GM12873 (cell line): ENCODE measurements at regions not wholly inside any gene's neighbourhood (a gene's known extent, or its start where the extent isn't known, plus 50 kb on each side); places are given as distances from the start of the nearest gene placed in this dataset.

Source experiments
- TF ChIP-seq, protein P1 (sequence below): IDR thresholded peaks from 2 replicates; pipeline ENCODE4 v1.5.1; 2012; ENCODE audit warnings: low read depth, mild to moderate bottlenecking, moderate library complexity, low read length, control low read depth; ENCODE audit not compliant: insufficient read depth; ENCODE audit errors: missing control alignments

DNA sequence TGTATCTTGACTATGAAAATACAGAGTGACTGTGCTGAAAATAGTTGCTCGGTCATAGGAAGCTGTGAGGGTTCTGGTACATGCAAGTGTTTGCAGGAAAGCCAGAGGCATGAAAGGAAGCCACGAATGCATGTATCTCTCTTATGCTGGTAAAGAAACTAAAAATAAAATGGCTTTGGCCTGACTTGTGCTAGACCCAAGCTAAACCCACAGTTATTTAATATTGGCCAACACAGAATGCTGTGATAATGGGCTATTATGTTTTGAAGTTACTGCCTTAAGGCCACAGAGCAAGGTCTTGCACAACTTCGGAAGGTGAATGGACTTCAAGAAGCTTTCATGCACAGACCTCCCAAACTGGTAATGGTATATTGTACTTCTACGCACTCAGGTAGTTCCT, 518.2 kb upstream of the HTR2A start:
- TF ChIP-seq, protein P1, sequence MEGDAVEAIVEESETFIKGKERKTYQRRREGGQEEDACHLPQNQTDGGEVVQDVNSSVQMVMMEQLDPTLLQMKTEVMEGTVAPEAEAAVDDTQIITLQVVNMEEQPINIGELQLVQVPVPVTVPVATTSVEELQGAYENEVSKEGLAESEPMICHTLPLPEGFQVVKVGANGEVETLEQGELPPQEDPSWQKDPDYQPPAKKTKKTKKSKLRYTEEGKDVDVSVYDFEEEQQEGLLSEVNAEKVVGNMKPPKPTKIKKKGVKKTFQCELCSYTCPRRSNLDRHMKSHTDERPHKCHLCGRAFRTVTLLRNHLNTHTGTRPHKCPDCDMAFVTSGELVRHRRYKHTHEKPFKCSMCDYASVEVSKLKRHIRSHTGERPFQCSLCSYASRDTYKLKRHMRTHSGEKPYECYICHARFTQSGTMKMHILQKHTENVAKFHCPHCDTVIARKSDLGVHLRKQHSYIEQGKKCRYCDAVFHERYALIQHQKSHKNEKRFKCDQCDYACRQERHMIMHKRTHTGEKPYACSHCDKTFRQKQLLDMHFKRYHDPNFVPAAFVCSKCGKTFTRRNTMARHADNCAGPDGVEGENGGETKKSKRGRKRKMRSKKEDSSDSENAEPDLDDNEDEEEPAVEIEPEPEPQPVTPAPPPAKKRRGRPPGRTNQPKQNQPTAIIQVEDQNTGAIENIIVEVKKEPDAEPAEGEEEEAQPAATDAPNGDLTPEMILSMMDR: no peak

DNA sequence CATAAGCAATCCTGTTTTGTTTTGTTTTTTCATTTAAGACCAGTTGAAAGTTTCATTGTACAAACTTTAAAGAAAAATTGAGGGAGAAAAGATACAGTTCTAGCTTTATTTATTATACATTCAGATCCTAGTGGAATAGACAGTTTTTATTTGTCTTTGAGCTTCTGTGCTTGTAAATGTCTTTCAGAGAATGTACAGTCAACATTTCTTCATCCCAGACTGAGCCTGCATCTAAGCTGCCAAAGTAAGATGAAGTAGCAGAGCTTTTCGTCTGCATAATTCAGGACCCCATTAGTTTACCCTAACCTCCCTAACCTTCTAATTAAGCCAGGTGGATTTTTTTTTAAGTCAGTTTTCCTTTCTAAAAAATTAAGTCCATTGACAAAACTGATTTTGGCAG, 516.7 kb upstream of the HTR2A start:
- TF ChIP-seq, protein P1: no peak

DNA sequence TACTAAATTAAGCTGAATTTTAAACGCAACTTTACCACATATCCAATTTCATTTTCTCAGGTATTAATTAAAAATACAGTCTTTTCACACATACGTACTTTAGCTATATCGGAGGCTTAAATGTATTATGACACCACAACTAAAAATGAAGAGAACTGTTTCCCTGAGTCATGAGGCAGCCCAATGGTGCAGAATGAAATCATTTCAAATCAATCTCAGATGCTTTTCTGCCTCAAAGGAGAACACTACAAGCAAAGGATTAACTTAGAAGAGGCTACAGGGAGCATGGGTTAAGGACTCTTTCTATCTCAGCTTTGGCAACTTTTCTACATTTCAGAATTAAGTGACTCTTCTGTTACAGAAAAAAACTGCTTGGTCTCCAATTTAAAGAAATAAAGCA, 516.3 kb upstream of the HTR2A start:
- TF ChIP-seq, protein P1: no peak

DNA sequence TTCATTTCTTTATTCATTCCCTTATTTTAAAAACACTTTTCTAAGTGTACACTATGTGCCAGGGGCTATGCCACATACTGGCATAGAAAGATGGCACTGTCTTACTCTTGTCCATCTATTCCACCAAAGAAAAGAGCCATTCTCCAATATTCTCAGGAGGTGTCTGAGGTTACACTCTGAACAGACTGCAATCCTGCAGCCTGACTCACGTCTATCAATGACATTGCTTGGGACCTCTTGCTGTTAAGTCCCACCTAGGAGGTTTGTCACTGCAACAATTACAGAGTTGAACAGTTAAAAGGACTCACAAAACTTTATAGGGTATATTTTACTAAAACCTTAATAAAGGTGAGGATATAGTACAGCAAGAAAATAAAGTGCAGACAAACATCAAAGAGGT, 512.9 kb upstream of the HTR2A start:
- TF ChIP-seq, protein P1: no peak

DNA sequence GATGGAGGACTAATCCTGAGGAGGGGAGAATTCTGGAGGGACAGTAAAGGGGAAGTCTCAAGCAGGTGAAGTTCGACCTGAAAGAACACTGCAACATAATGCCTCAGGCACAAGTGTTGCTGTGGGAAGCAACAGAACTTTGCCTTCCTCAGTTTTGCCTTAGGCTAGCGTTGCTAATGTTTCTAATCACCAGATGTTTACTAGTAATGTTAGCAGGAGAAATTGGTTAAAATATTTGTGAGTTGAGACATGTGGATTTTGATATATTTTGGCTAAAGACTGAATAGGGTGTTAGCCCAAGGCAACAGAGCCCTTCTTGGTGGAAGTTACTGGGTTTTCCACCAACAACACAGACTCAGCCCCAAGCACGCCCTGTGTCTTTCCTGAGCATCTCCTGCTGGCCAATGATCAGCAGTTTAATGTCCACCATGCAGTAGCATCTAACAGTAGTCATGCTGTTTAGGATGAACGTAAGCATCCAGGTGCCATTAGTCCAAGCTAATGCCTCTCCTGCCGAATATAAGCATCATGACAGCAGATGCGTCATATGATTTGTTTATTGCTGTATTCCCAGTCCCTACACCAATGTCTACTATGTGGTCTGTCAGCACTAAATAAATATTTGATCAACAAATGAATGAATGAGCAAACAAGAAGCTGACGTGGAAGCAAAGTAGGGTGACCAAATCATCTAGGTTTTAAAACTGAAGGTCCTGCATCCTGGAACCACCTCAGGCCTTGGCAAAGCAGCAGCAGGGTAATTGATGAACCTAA, 511.9 kb upstream of the HTR2A start:
- TF ChIP-seq, protein P1: no peak

DNA sequence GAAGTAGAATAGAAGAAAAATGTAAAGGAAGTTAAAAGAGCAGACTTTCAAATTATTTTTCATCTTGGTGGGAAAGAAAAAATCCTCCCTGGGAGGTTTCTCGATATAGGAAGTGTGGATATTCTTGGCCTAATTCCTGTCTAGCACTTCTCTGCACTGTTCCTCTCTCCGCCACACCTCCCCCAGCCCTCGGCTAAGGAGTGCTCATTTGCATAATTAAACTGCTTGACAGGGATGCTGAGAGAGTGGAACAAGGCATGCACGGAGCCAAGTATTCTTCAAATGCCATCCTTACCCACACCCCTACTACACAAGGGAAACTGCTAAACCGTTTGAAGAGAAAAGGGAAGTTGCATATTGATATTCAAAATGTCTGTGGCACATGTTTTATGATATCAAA, 511.0 kb upstream of the HTR2A start:
- TF ChIP-seq, protein P1: no peak

DNA sequence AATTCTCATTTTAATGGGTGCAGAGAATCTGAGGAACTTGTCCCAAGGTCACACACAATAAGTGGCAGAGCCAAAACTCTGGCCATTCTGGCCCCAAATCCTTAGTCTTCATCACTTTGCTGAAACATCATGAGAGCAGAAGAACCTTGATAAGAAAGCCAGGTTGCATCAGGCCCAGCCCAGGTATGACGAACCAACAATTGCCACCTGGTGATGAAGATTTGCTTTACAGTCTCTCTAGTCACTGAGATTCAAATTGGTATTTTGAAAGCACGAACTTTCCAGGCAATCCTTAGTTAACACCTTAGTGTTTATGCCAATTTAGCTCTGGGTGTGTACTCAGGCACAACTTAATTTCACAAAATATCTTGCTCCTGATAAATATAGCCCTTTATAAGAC, 502.7 kb upstream of the HTR2A start:
- TF ChIP-seq, protein P1: no peak
